PC-9 (cell line): ENCODE measurements at regions not wholly inside any gene's neighbourhood (a gene's known extent, or its start where the extent isn't known, plus 50 kb on each side); places are given as distances from the start of the nearest gene placed in this dataset.

Experiments used
- BruUV-seq: library from RNA; stranded (reverse); fragments of 400-500 nt; replicated peaks from 2 replicates; lab custom pipeline; 2021; lab: Mats Ljungman, UMichigan
- CTCF ChIA-PET: fragments of 300-600 bp; sonication (Branson Sonifier 250); formaldehyde crosslinking; loops from one replicate; lab custom pipeline; 2022; ENCODE audit warnings: antibody characterized with exemption; lab: Charles Lee
- POLR2A ChIA-PET: fragments of 300-600 bp; sonication (Branson Sonifier 250); formaldehyde crosslinking; loops from one replicate; lab custom pipeline; 2022; ENCODE audit warnings: antibody characterized with exemption; ENCODE audit not compliant: unreplicated experiment; lab: Charles Lee
- DNase-seq, 2 experiments: peaks; one replicate each; pipeline versions ENCODE4 v3.0.0 to v3.0.0-alpha.2; 2015 to 2022; ENCODE audit warnings: mixed read lengths in 1 of 2
- H2AFZ ChIP-seq: fragments of 200-600 bp; sonication (generic); 2 replicates; pipeline ENCODE4 v1.8.1; 2017; ENCODE audit warnings: antibody characterized with exemption
- H3F3A ChIP-seq: fragments of 200-600 bp; sonication (generic); 2 replicates; pipeline ENCODE4 v1.8.1; 2017; ENCODE audit warnings: antibody characterized with exemption, mild to moderate bottlenecking, low read depth; ENCODE audit not compliant: insufficient read depth
- H3K27ac ChIP-seq: fragments of 200-600 bp; sonication (generic); 2 replicates; pipeline ENCODE4 v1.6.1; 2016; ENCODE audit warnings: mixed run types
- H3K27me3 ChIP-seq: fragments of 200-600 bp; sonication (generic); 2 replicates; pipeline ENCODE4 v1.6.1; 2016; ENCODE audit warnings: low read depth, mixed run types; ENCODE audit not compliant: insufficient read depth
- H3K36me3 ChIP-seq: fragments of 200-600 bp; sonication (generic); 2 replicates; pipeline ENCODE4 v1.6.1; 2016; ENCODE audit warnings: low read depth, mixed run types
- H3K4me1 ChIP-seq: fragments of 200-600 bp; sonication (generic); replicated peaks from 2 replicates; pipeline ENCODE4 v1.6.1; 2016; ENCODE audit warnings: mixed run types; ENCODE audit not compliant: insufficient read depth
- H3K4me2 ChIP-seq: fragments of 200-600 bp; sonication (generic); 2 replicates; pipeline ENCODE4 v1.6.1; 2017; ENCODE audit warnings: mixed run types
- H3K4me3 ChIP-seq: fragments of 200-600 bp; sonication (generic); 2 replicates; pipeline ENCODE4 v1.6.1; 2016; ENCODE audit warnings: mixed run types
- H3K79me2 ChIP-seq: fragments of 200-600 bp; sonication (generic); 2 replicates; pipeline ENCODE4 v1.6.1; 2017; ENCODE audit warnings: low read depth, mixed run types
- H3K9me2 ChIP-seq: fragments of 200-600 bp; sonication (generic); 2 replicates; pipeline ENCODE4 v1.8.1; 2017; ENCODE audit warnings: mild to moderate bottlenecking; ENCODE audit not compliant: insufficient read depth
- H3K9me3 ChIP-seq: fragments of 200-600 bp; sonication (generic); 2 replicates; pipeline ENCODE4 v1.8.1; 2016; ENCODE audit warnings: low read depth; ENCODE audit not compliant: insufficient read depth
- H4K20me1 ChIP-seq: fragments of 200-600 bp; sonication (generic); 2 replicates; pipeline ENCODE4 v1.8.1; 2017; ENCODE audit not compliant: insufficient read depth
- EZH2 ChIP-seq: fragments of 200-600 bp; sonication (generic); IDR thresholded peaks from 2 replicates; pipeline ENCODE4 v1.8.0; 2017; ENCODE audit warnings: antibody characterized with exemption, low read depth
- intact Hi-C: fragments of 100-400 bp; cut with micrococcal nuclease; formaldehyde crosslinking; loops from one replicate; pipeline ENCODE4 v1.10.0; 2022; ENCODE audit not compliant: unreplicated experiment
- TF ChIP-seq, protein P1 (sequence below): fragments of 200-600 bp; sonication (generic); conservative IDR thresholded peaks from 2 replicates; pipeline ENCODE4 v1.6.1; 2017; ENCODE audit warnings: mixed run types, antibody characterized with exemption, mild to moderate bottlenecking, moderate library complexity

DNA sequence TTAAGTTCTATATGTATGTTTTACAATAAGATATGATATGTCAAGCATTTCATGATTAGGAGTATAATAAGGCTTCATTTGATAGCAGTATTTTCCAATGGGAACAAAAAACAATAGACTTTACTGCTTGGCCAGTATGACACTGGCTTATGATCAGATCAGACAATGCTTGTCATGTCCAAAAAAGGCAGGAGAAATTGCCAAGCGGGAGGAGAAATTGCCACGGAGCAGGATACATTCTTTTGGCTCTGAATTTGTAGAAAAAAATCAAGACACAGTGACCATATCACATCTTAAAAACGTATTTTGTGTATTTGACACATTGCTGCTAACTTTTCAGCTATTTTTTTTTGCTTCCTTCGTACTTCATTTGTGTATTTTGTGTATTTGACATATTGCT lies 404.1 kb downstream of the CNTNAP4 start:
- intact Hi-C loops, result no loop called here
- H2AFZ ChIP-seq, result no peak overlapping the region
- H3F3A ChIP-seq, result peaks cover 13% of the 10 kb centered on the region
- TF ChIP-seq EZH2, result no peak
- TF ChIP-seq, protein P1, sequence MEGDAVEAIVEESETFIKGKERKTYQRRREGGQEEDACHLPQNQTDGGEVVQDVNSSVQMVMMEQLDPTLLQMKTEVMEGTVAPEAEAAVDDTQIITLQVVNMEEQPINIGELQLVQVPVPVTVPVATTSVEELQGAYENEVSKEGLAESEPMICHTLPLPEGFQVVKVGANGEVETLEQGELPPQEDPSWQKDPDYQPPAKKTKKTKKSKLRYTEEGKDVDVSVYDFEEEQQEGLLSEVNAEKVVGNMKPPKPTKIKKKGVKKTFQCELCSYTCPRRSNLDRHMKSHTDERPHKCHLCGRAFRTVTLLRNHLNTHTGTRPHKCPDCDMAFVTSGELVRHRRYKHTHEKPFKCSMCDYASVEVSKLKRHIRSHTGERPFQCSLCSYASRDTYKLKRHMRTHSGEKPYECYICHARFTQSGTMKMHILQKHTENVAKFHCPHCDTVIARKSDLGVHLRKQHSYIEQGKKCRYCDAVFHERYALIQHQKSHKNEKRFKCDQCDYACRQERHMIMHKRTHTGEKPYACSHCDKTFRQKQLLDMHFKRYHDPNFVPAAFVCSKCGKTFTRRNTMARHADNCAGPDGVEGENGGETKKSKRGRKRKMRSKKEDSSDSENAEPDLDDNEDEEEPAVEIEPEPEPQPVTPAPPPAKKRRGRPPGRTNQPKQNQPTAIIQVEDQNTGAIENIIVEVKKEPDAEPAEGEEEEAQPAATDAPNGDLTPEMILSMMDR, result no peak
- H4K20me1 ChIP-seq, result no peaks in the 10 kb centered on the region
- no peak overlapping the region for H3K4me3 ChIP-seq
- ChIA-PET POLR2A (no interaction called here), CTCF (no interaction called here)
- no peaks in the 10 kb centered on the region for H3K9me2 ChIP-seq
- H3K36me3 ChIP-seq, result no peaks in the 10 kb centered on the region
- H3K9me3 ChIP-seq, result no peaks in the 10 kb centered on the region
- H3K4me1 ChIP-seq, result peaks cover 12% of the 10 kb centered on the region
- DNase-seq, result no peak
- no peaks in the 10 kb centered on the region for H3K27me3 ChIP-seq
- H3K79me2 ChIP-seq, result no peaks in the 10 kb centered on the region
- H3K27ac ChIP-seq, result no peak overlapping the region
- BruUV-seq, result no TSS peak
- no peak overlapping the region for H3K4me2 ChIP-seq

DNA sequence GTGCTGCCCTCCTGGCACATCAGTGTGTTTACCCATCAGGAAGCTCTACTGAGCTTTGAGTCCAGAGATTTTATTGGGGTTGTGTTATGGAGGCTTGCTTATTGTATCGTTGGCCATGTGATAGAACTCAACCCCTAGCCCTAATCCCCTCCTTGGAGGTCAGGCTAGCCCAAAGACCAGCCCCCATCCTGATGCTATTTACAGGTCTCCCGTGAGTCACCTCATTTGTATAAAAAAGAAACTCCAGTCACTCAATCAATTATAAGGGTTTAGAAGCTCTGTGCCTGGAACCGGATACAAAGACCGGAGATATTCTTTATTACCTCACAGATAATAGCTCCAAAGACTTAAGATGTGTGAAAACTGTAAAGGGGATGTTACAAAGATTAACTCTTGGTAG lies 405.9 kb downstream of the CNTNAP4 start:
- ChIA-PET POLR2A (no interaction called here), CTCF (no interaction called here)
- no peaks in the 10 kb centered on the region for H4K20me1 ChIP-seq
- no peaks in the 10 kb centered on the region for H3K27me3 ChIP-seq
- no peak overlapping the region for H3K4me2 ChIP-seq
- H3K36me3 ChIP-seq, result no peaks in the 10 kb centered on the region
- no peak overlapping the region for H3K4me3 ChIP-seq
- DNase-seq, result no peak
- no TSS peak for BruUV-seq
- H3K9me2 ChIP-seq, result no peaks in the 10 kb centered on the region
- no peaks in the 10 kb centered on the region for H3K4me1 ChIP-seq
- no peak overlapping the region for H3K27ac ChIP-seq
- TF ChIP-seq, protein P1, result no peak
- no peak for TF ChIP-seq EZH2
- H3K79me2 ChIP-seq, result no peaks in the 10 kb centered on the region
- intact Hi-C loops, result no loop called here
- no peaks in the 10 kb centered on the region for H3F3A ChIP-seq
- H2AFZ ChIP-seq, result no peak overlapping the region
- no peaks in the 10 kb centered on the region for H3K9me3 ChIP-seq

DNA sequence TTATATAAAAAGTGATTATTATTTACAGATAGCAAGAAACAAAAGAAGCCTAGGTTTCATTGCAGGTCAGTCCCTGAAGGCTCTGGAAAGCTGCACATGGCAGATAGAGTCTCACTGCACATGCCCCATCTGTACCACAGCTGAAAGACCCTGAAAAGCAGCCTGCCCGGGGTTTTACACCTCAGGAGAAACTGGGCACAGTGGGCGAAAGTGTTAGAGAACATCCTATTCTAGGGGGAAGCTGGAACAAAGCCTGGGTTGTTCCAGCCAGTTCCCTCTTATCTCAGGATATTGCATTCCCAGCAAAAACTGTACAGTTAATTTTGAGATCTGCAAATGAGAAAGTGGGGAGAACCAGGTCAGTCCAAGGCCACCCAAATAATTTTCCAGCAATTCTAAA lies 419.7 kb downstream of the CNTNAP4 start:
- POLR2A ChIA-PET, result no interaction called here
- intact Hi-C loops, result no loop called here
- no peaks in the 10 kb centered on the region for H3K79me2 ChIP-seq

More for the DNA sequence above, 419.7 kb downstream of the CNTNAP4 start:
- no TSS peak for BruUV-seq
- CTCF ChIA-PET, result no interaction called here
- Histone ChIP-seq H3K27ac (no peak overlapping the region), H3K4me2 (no peak overlapping the region), H3K36me3 (no peaks in the 10 kb centered on the region), H4K20me1 (no peaks in the 10 kb centered on the region), H3K9me2 (no peaks in the 10 kb centered on the region), H3K4me3 (no peak overlapping the region), H3K27me3 (no peaks in the 10 kb centered on the region), H2AFZ (no peak overlapping the region), H3K4me1 (no peaks in the 10 kb centered on the region), H3K9me3 (no peaks in the 10 kb centered on the region), H3F3A (no peaks in the 10 kb centered on the region)
- TF ChIP-seq EZH2, result no peak
- TF ChIP-seq, protein P1, result no peak
- DNase-seq, result no peak
